PC-3 (cell line): ENCODE measurements at regions not wholly inside any gene's neighbourhood (a gene's known extent, or its start where the extent isn't known, plus 50 kb on each side); places are given as distances from the start of the nearest gene placed in this dataset.

ENCODE experiments used
- CTCF ChIP-seq: fragments of 300-600 bp; sonication (generic); conservative IDR thresholded peaks from 2 replicates; pipeline ENCODE4 v1.5.1; 2017; ENCODE audit warnings: antibody characterized with exemption, low read depth, mild to moderate bottlenecking, low read length
- EZH2 ChIP-seq: fragments of 300-600 bp; sonication (generic); IDR thresholded peaks from one replicate; pipeline ENCODE4 v1.6.1; 2017; ENCODE audit warnings: antibody characterized with exemption, mild to moderate bottlenecking, low read length; ENCODE audit not compliant: unreplicated experiment
- EZH2phosphoT487 ChIP-seq: fragments of 300-600 bp; sonication (generic); IDR thresholded peaks from 2 replicates; pipeline ENCODE4 v1.6.1; 2018; ENCODE audit warnings: mild to moderate bottlenecking, antibody characterized with exemption, low read length, borderline replicate concordance

DNA sequence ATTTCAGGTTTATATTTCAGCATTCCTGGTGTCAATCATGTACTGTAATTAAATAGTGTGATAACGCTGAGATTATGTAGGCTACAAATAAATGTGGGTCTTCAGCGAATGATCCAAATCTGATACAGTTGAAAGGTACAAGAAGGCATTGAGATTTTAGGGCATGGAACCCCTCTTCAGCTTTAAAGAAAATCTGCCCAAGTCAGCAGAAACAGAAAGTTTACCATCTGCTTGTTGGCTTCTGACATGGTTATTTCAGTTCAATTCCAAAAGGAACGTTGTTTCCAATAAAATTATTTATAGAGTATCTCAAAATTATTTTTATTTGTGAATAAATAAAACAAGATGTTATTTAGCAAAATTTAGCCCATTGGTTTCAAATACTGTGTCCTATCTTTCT, 400.2 kb upstream of the RORA start:
- TF ChIP-seq CTCF (no peak), EZH2phosphoT487 (no peak), EZH2 (no peak)
